Neural cell (in vitro differentiated cells): ENCODE measurements at regions not wholly inside any gene's neighbourhood (a gene's known extent, or its start where the extent isn't known, plus 50 kb on each side); places are given as distances from the start of the nearest gene placed in this dataset.
"Not testable (repeated sequence)": the region's sequence is repeated elsewhere in the genome, so short reads cannot be mapped to it uniquely, and the experiment has no call there.

ENCODE experiments used
- CTCF ChIP-seq: fragments of 450-650 bp; IDR thresholded peaks from 2 replicates; pipeline ENCODE4 v1.5.1; 2014; ENCODE audit warnings: antibody characterized with exemption, mild to moderate bottlenecking, moderate library complexity; ENCODE audit not compliant: poor library complexity, severe bottlenecking
- EP300 ChIP-seq: fragments of 450-650 bp; conservative IDR thresholded peaks from 2 replicates; pipeline ENCODE4 v1.6.1; 2014; ENCODE audit warnings: antibody characterized with exemption, mild to moderate bottlenecking, moderate library complexity; ENCODE audit not compliant: poor library complexity, severe bottlenecking
- EZH2 ChIP-seq: fragments of 200-600, 300-800 bp; shearing (Covaris generic), sonication (generic); IDR thresholded peaks from 2 replicates; pipeline ENCODE4 v1.6.1; 2014; ENCODE audit warnings: antibody characterized with exemption, low read length, borderline replicate concordance, mild to moderate bottlenecking; ENCODE audit not compliant: insufficient read depth, poor library complexity, severe bottlenecking
- POLR2AphosphoS5 ChIP-seq: IDR thresholded peaks from 2 replicates; pipeline ENCODE4 v1.6.1; 2012
- REST ChIP-seq: IDR thresholded peaks from 2 replicates; pipeline ENCODE4 v1.6.1; 2012; ENCODE audit warnings: borderline replicate concordance
- SMC3 ChIP-seq: fragments of 450-650 bp; conservative IDR thresholded peaks from 2 replicates; pipeline ENCODE4 v1.6.1; 2014; ENCODE audit warnings: antibody characterized with exemption, mild to moderate bottlenecking, moderate library complexity; ENCODE audit not compliant: poor library complexity

GRCh38 chr4:141332359-141333181 lies 111.9 kb downstream of the ZNF330 start:
- TF ChIP-seq CTCF, EZH2, POLR2AphosphoS5, REST, SMC3, EP300: not testable (repeated sequence)
